ENCODE measurements at regions not wholly inside any gene's neighbourhood (a gene's known extent, or its start where the extent isn't known, plus 50 kb on each side); places are given as distances from the start of the nearest gene placed in this dataset.

GRCh38 chr6:15819841-15820240 is 157.0 kb upstream of the DTNBP1 start:
- intact Hi-C loops (cut with DNase I): no loop called here
- Histone ChIP-seq H3K27ac (no peak overlapping the region), H3K4me3 (no peak overlapping the region), H3K4me1 (no peaks in the 10 kb centered on the region), H3K9me3 (no peaks in the 10 kb centered on the region), H3K27me3 (no peaks in the 10 kb centered on the region), H3K36me3 (replicated peaks in 1 of 2; ENCODE audit: insufficient read depth in 1 of 2, low read depth in 2 of 2) (no peaks in the 10 kb centered on the region)
- no peak for ATAC-seq
- WGBS, 2 donors: 92 to 94% methylated on average over 7 of the region's 7 CpGs
- DNase-seq: no peak
- TF ChIP-seq CTCF (IDR thresholded peaks at IDR 0.05): no peak
- TF ChIP-seq POLR2A (IDR thresholded peaks at IDR 0.05): no peak

- Histone ChIP-seq H3K27ac (no peak overlapping the region), H3K36me3 (replicated peaks in 1 of 2; ENCODE audit: insufficient read depth in 1 of 2, low read depth in 2 of 2) (no peaks in the 10 kb centered on the region), H3K4me3 (no peak overlapping the region), H3K27me3 (no peaks in the 10 kb centered on the region), H3K4me1 (no peaks in the 10 kb centered on the region), H3K9me3 (no peaks in the 10 kb centered on the region)
- 84 to 89% methylated on average over 5 of the region's 5 CpGs for WGBS, 2 donors
- DNase-seq (no peak), ATAC-seq (no peak)
- TF ChIP-seq POLR2A (IDR thresholded peaks at IDR 0.05) (no peak), CTCF (IDR thresholded peaks at IDR 0.05) (no peak)
- intact Hi-C loops (cut with DNase I): no loop called here
These were observed 156.4 kb upstream of the DTNBP1 start for GRCh38 chr6:15819226-15819625.

- 43 to 90% methylated on average over 2 of the region's 2 CpGs for WGBS, 2 donors
- ATAC-seq: no peak
These were observed 155.7 kb upstream of the DTNBP1 start for GRCh38 chr6:15818491-15818890.

GRCh38 chr6:15818044-15818443 is 155.2 kb upstream of the DTNBP1 start:
- no peak for DNase-seq
- H3K4me3 ChIP-seq: no peak overlapping the region
- no peak overlapping the region for H3K27ac ChIP-seq
- H3K27me3 ChIP-seq: no peaks in the 10 kb centered on the region
- no peaks in the 10 kb centered on the region for H3K4me1 ChIP-seq
- WGBS, 2 donors: 88 to 91% methylated on average over 7 of the region's 7 CpGs
- no peak for TF ChIP-seq POLR2A (IDR thresholded peaks at IDR 0.05)
- TF ChIP-seq CTCF (IDR thresholded peaks at IDR 0.05): no peak
- no peaks in the 10 kb centered on the region for H3K36me3 ChIP-seq (replicated peaks in 1 of 2; ENCODE audit: insufficient read depth in 1 of 2, low read depth in 2 of 2)
- intact Hi-C loops (cut with DNase I): no loop called here
- ATAC-seq: no peak
- no peaks in the 10 kb centered on the region for H3K9me3 ChIP-seq

More at GRCh38 chr6:15818491-15818890, 155.7 kb upstream of the DTNBP1 start:
- no peak for DNase-seq
- Histone ChIP-seq H3K9me3 (no peaks in the 10 kb centered on the region), H3K36me3 (replicated peaks in 1 of 2; ENCODE audit: insufficient read depth in 1 of 2, low read depth in 2 of 2) (no peaks in the 10 kb centered on the region), H3K4me1 (no peaks in the 10 kb centered on the region), H3K27ac (no peak overlapping the region), H3K27me3 (no peaks in the 10 kb centered on the region), H3K4me3 (no peak overlapping the region)
- TF ChIP-seq POLR2A (IDR thresholded peaks at IDR 0.05) (no peak), CTCF (IDR thresholded peaks at IDR 0.05) (no peak)
- intact Hi-C loops (cut with DNase I): no loop called here

GRCh38 chr6:15817100-15817499 is 154.3 kb upstream of the DTNBP1 start:
- TF ChIP-seq POLR2A (IDR thresholded peaks at IDR 0.05) (no peak), CTCF (IDR thresholded peaks at IDR 0.05) (no peak)
- no peak for ATAC-seq
- intact Hi-C loops (cut with DNase I): no loop called here
- WGBS, 2 donors: 86 to 89% methylated on average over 4 of the region's 4 CpGs
- DNase-seq: no peak
- H3K36me3 ChIP-seq (replicated peaks in 1 of 2; ENCODE audit: insufficient read depth in 1 of 2, low read depth in 2 of 2): no peaks in the 10 kb centered on the region
- no peak overlapping the region for H3K4me3 ChIP-seq
- no peaks in the 10 kb centered on the region for H3K9me3 ChIP-seq
- H3K4me1 ChIP-seq: no peaks in the 10 kb centered on the region
- H3K27ac ChIP-seq: no peak overlapping the region
- H3K27me3 ChIP-seq: no peaks in the 10 kb centered on the region

Data from body of pancreas (tissue), 4 donors.